ENCODE measurements at regions not wholly inside any gene's neighbourhood (a gene's known extent, or its start where the extent isn't known, plus 50 kb on each side); places are given as distances from the start of the nearest gene placed in this dataset.
A peak's percentile ranks its signal among the peaks of the same experiment; 100 is the strongest.

GRCh38 chr11:92859156-92859690 is 110.2 kb upstream of the MTNR1B start:
- Histone ChIP-seq H3K4me3 (no peak overlapping the region), H3K27ac (no peak overlapping the region)

GRCh38 chr11:92861634-92862033 is 107.8 kb upstream of the MTNR1B start:
- TF ChIP-seq CTCF (IDR thresholded peaks at IDR 0.05) = peak in 1 of 2 donors; percentile 9
- Histone ChIP-seq H3K4me3 (no peak overlapping the region), H3K36me3 (no peaks in the 10 kb centered on the region), H3K4me1 (no peaks in the 10 kb centered on the region), H3K27ac (no peak overlapping the region), H3K27me3 (no peaks in the 10 kb centered on the region), H3K9me3 (no peaks in the 10 kb centered on the region)
- DNase-seq (ENCODE audit: low spot score) = no peak

More at GRCh38 chr11:92859156-92859690, 110.2 kb upstream of the MTNR1B start:
- DNase-seq (ENCODE audit: low spot score) = no peak
- TF ChIP-seq CTCF (IDR thresholded peaks at IDR 0.05) = no peak
- H3K9me3 ChIP-seq = no peaks in the 10 kb centered on the region
- no peaks in the 10 kb centered on the region for H3K4me1 ChIP-seq
- H3K27me3 ChIP-seq = no peaks in the 10 kb centered on the region
- H3K36me3 ChIP-seq = no peaks in the 10 kb centered on the region

- Histone ChIP-seq H3K4me3 (no peak overlapping the region), H3K4me1 (no peaks in the 10 kb centered on the region), H3K27ac (no peak overlapping the region), H3K27me3 (no peaks in the 10 kb centered on the region), H3K36me3 (no peaks in the 10 kb centered on the region), H3K9me3 (no peaks in the 10 kb centered on the region)
- no peak for TF ChIP-seq CTCF (IDR thresholded peaks at IDR 0.05)
- DNase-seq (ENCODE audit: low spot score) = peak; percentile 72
Measured at GRCh38 chr11:92865352-92865751, 104.1 kb upstream of the MTNR1B start.

GRCh38 chr11:92866679-92867282 is 102.7 kb upstream of the MTNR1B start:
- H3K27me3 ChIP-seq = no peaks in the 10 kb centered on the region
- TF ChIP-seq CTCF (IDR thresholded peaks at IDR 0.05) = no peak
- no peak overlapping the region for H3K27ac ChIP-seq
- no peak overlapping the region for H3K4me3 ChIP-seq
- H3K9me3 ChIP-seq = no peaks in the 10 kb centered on the region
- DNase-seq (ENCODE audit: low spot score) = no peak
- no peaks in the 10 kb centered on the region for H3K4me1 ChIP-seq
- H3K36me3 ChIP-seq = no peaks in the 10 kb centered on the region

- no peaks in the 10 kb centered on the region for H3K27me3 ChIP-seq
- H3K9me3 ChIP-seq = no peaks in the 10 kb centered on the region
- no peak for DNase-seq (ENCODE audit: low spot score)
- no peak for TF ChIP-seq CTCF (IDR thresholded peaks at IDR 0.05)
- H3K27ac ChIP-seq = no peak overlapping the region
- H3K4me3 ChIP-seq = no peak overlapping the region
- no peaks in the 10 kb centered on the region for H3K36me3 ChIP-seq
- no peaks in the 10 kb centered on the region for H3K4me1 ChIP-seq
Measured at GRCh38 chr11:92867913-92868619, 101.4 kb upstream of the MTNR1B start.

Measured in right atrium auricular region (tissue), 2 donors.